Large intestine (tissue), 3 donors: ENCODE measurements at regions not wholly inside any gene's neighbourhood (a gene's known extent, or its start where the extent isn't known, plus 50 kb on each side); places are given as distances from the start of the nearest gene placed in this dataset.

Source experiments
- DNase-seq, 2 donors: peaks; one replicate each; pipeline versions ENCODE4 v3.0.0 to v3.0.0-alpha.2; 2013
- H3K27ac ChIP-seq: one replicate; pipeline ENCODE4 v1.5.1; 2013; ENCODE audit warnings: low read length
- H3K27me3 ChIP-seq: 2 replicates; pipeline ENCODE4 v1.6.1; 2013; ENCODE audit warnings: low read length; ENCODE audit not compliant: control insufficient read depth, insufficient read depth
- H3K36me3 ChIP-seq: 2 replicates; pipeline ENCODE4 v1.6.1; 2013; ENCODE audit warnings: low read length; ENCODE audit not compliant: control insufficient read depth, insufficient read depth
- H3K4me1 ChIP-seq: one replicate; pipeline ENCODE4 v1.6.1; 2013; ENCODE audit warnings: low read length; ENCODE audit not compliant: control insufficient read depth, insufficient read depth
- H3K4me3 ChIP-seq: one replicate; pipeline ENCODE4 v1.5.1; 2013; ENCODE audit warnings: low read length
- H3K9me3 ChIP-seq: one replicate; pipeline ENCODE4 v1.6.1; 2013; ENCODE audit warnings: mild to moderate bottlenecking, low read depth, low read length, moderate library complexity; ENCODE audit not compliant: control insufficient read depth
- WGBS: methylation state at CpG from one replicate; pipeline ENCODE4 v1.1.5; 2013; ENCODE audit warnings: low lambda C conversion rate; ENCODE audit not compliant: insufficient coverage; 5-methylcytosine and 5-hydroxymethylcytosine counted together

DNA sequence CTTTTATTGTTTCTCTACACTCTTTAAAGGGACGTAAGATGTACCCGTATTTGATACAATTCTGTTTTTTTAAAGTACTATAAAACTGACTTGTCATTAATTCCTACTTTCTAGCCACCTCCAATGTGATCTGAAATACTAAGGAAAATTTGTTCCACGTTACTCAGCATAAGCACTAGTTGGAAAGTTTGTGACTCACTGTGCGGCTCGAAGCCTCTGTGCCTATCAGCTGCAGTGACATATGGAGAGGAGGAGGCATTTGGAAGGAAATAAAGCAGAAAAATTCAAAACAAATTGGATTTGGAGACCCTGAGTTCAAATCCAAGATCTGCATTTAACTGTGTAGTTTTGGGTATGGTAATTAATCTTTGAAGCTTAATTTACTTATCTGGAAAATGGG, 339.3 kb downstream of the BRINP1 start:
- Histone ChIP-seq H3K27ac (no peak overlapping the region), H3K9me3 (peaks cover 3% of the 10 kb centered on the region), H3K4me1 (no peaks in the 10 kb centered on the region), H3K27me3 (no peaks in the 10 kb centered on the region), H3K4me3 (no peak overlapping the region), H3K36me3 (no peaks in the 10 kb centered on the region)
- WGBS, result 96% methylated on average over 3 of the region's 5 CpGs
- DNase-seq, result no peak

DNA sequence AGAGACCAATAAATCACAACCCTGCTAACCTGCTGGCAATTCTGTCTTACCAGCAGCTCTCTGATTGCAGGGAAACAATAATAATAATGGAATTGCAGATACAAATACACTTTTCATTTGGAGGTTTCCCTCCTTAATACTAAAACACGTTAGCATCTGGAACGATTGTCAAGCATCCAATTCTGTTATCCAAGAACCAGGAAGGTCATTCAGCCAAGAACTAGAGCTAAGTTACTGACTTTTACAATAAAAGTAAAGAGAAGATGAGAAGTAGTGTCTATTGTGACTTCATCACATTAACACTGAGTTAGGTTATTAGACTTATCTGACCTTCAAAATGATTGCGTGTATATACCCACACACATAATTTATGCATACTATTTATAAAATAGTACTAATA, 335.6 kb downstream of the BRINP1 start:
- Histone ChIP-seq H3K4me1 (no peaks in the 10 kb centered on the region), H3K9me3 (peaks cover 3% of the 10 kb centered on the region), H3K27ac (no peak overlapping the region), H3K36me3 (no peaks in the 10 kb centered on the region), H3K27me3 (no peaks in the 10 kb centered on the region), H3K4me3 (no peak overlapping the region)
- no peak for DNase-seq
- 92% methylated on average over 2 of the region's 3 CpGs for WGBS

DNA sequence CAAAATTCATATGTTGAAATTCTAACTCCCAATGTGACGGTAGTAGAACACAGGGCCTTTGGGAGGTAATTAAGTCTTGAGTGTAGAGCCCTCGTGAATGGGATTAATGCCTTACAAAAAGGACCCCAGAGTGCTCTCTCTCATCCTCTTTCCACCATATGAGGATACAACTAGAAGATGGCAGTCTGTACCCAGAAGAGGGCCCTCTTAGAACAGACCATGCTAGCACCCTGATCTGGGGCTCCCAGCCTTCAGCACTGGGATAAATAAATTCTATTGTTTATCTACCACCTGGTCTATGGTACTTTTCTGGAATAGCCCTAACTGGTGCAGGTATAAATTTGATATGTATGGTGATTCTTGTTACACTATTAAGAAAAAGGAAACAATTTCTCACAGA, 332.3 kb downstream of the BRINP1 start:
- WGBS, result no CpG with 5 or more reads among the region's 2 CpGs
- Histone ChIP-seq H3K9me3 (no peaks in the 10 kb centered on the region), H3K4me1 (no peaks in the 10 kb centered on the region), H3K27ac (no peak overlapping the region), H3K27me3 (no peaks in the 10 kb centered on the region), H3K36me3 (no peaks in the 10 kb centered on the region), H3K4me3 (no peak overlapping the region)
- DNase-seq, result no peak

DNA sequence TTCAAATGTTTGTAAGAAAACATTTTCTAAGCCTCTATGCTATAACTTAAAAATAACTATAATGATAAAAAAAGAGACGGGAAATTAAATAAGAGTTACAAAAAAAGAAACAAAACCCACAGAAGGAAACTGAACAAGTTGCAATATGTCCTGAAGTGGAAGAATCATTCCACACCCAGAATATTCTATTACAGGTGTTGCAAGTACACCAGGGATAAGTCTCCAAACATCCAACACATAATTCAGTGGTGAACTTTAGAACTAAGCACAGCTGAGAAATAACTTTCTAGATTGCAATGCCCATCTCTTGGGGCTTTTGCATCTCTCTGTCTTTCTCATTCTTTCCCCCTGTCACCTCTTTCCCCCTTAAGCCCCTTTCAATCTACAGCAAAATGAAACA, 325.2 kb downstream of the BRINP1 start:
- H3K27me3 ChIP-seq, result no peaks in the 10 kb centered on the region
- H3K36me3 ChIP-seq, result no peaks in the 10 kb centered on the region
- WGBS, result 100% methylated on average over 1 of the region's 1 CpG
- no peak overlapping the region for H3K27ac ChIP-seq
- H3K4me1 ChIP-seq, result no peaks in the 10 kb centered on the region
- H3K4me3 ChIP-seq, result no peak overlapping the region
- no peaks in the 10 kb centered on the region for H3K9me3 ChIP-seq
- no peak for DNase-seq

DNA sequence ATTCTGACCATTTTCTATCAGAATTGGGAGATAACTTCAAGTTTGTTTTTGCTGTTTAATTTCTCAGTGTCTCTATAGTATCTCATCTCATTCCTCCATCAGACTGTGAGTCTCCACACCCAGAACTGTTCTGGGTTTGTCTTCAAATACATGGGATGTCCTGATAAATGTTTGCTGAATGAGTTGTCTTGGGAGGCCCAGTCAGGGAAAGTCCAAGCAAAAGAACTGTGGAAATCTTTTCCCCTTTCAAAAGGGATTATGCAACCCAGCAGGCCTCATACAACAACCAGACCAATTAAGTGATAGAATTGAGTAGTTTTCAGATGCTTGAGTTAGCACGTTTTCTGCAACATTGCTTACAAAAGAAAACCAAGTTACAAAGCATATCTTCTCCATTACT, 324.4 kb downstream of the BRINP1 start:
- Histone ChIP-seq H3K27me3 (no peaks in the 10 kb centered on the region), H3K9me3 (no peaks in the 10 kb centered on the region), H3K4me3 (no peak overlapping the region), H3K27ac (no peak overlapping the region), H3K36me3 (no peaks in the 10 kb centered on the region), H3K4me1 (no peaks in the 10 kb centered on the region)
- DNase-seq, result no peak
- no CpG with 5 or more reads among the region's 1 CpG for WGBS

DNA sequence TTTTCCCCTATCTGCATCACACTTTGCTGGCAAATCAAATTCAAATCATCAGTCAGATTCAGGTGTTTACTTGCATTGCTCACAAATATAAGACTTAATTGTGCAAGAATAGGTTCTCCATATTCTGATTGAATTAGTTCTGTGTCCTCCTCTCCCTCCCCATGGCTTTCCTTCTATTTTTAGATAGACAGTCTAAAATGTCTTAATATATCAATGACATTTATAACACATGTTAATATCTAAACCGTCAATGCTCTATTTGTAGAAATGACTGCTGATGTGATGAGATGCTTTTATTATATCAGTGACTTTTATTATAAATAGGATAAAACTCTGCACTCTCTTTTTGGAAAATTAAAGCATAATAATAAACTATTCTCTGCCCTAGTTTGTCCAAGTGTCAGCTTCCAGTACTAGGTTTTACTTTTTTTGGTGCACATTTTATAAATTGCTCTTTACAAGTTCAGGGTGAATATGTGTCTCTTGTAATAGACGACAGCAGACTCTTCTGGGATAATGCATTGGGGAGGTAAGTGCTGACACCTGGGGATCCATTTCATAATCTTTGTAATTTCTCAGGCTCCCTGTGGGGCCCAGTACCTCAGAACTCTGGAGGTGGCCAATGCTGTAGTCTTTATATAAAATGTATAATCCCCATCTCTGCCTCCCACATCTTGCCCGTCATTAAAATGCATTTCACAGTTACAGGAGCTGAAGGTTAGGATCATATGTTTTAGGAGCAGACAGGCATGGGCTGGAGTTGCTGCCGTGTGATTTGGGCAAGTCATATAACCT, 321.5 kb downstream of the BRINP1 start:
- no peak overlapping the region for H3K27ac ChIP-seq
- no peaks in the 10 kb centered on the region for H3K27me3 ChIP-seq
- DNase-seq, result no peak
- no peaks in the 10 kb centered on the region for H3K4me1 ChIP-seq
- no peaks in the 10 kb centered on the region for H3K9me3 ChIP-seq
- 100% methylated on average over 1 of the region's 4 CpGs for WGBS
- no peaks in the 10 kb centered on the region for H3K36me3 ChIP-seq
- no peak overlapping the region for H3K4me3 ChIP-seq

DNA sequence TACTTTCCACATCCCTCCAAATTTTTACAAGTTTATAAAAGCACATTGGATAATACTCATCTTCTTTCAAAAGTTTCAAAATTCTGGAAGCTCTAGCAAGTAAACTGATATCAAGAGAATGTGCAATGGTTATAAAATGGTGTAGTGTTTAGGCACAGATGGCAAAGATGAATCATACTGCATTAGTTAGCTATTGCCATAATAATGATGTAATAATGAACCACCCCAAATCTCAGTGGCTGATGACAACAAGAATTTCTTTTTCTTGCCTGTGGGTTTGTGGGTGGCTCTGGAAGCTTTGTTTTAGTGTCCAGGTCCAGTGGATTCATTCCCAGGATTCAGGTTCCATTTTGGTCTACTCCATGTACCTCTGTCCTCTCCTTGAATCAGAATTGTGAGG, 319.0 kb downstream of the BRINP1 start:
- Histone ChIP-seq H3K9me3 (no peaks in the 10 kb centered on the region), H3K4me3 (no peak overlapping the region), H3K4me1 (no peaks in the 10 kb centered on the region), H3K27ac (no peak overlapping the region), H3K27me3 (no peaks in the 10 kb centered on the region), H3K36me3 (no peaks in the 10 kb centered on the region)
- no peak for DNase-seq

DNA sequence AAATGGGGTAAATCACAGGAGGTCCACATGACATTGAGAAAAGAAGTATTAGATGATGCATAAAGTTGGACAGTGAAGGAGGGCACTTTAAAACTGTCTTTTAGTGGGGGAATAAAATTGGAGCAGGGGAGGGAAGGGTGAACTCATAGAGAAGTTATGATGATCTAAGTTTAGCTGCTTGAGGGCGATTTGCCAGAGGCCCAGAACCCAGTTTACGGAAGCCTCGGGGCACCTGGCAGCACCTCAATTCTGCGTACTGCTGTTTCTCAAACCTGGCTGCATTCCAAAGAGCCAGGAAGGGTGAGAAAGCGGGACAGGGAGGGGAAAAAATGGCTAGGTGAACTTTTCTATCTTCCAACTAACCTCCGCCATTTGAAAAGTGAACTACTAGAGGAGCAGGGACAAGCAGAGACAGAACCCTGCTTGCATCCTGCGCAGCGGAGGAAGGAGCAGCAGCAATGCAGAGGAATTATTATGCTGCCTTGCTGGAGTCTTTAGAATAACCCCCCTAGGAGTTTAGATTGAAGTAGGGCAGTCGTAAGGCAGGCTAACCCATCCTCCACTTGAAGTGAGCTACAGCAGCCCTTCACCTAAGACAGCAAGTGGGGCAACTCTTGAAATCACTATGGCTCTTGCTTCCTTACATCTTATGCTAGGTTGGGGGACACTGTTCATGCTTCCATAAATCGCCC, 316.8 kb downstream of the BRINP1 start:
- H3K9me3 ChIP-seq, result no peaks in the 10 kb centered on the region
- 60% methylated on average over 1 of the region's 10 CpGs for WGBS
- no peaks in the 10 kb centered on the region for H3K4me1 ChIP-seq
- DNase-seq, result no peak
- no peak overlapping the region for H3K4me3 ChIP-seq
- H3K36me3 ChIP-seq, result no peaks in the 10 kb centered on the region
- no peak overlapping the region for H3K27ac ChIP-seq
- no peaks in the 10 kb centered on the region for H3K27me3 ChIP-seq

DNA sequence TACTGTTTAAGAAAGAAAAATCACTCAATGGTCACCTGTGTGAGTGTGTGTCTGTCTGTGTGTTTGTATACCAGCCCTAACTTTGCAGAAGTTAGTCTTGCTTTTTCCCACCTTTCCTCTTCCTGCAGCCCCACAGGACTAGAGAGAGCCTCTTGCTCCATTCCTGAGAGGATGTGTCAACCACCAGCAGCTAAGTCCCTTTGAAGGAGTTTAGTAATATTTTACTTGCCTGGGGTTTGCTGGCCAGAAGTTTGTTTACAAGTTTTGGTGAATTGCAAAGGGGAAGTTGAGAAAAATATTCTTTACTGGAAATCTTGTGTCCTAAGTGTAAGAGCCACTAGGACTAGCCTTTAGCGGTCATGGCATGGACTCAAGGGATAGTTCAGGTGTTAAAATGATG, 316.2 kb downstream of the BRINP1 start:
- H3K9me3 ChIP-seq, result no peaks in the 10 kb centered on the region
- H3K4me3 ChIP-seq, result no peak overlapping the region
- no CpG with 5 or more reads among the region's 1 CpG for WGBS
- H3K4me1 ChIP-seq, result no peaks in the 10 kb centered on the region
- no peak overlapping the region for H3K27ac ChIP-seq
- DNase-seq, result no peak
- H3K27me3 ChIP-seq, result no peaks in the 10 kb centered on the region
- H3K36me3 ChIP-seq, result no peaks in the 10 kb centered on the region

DNA sequence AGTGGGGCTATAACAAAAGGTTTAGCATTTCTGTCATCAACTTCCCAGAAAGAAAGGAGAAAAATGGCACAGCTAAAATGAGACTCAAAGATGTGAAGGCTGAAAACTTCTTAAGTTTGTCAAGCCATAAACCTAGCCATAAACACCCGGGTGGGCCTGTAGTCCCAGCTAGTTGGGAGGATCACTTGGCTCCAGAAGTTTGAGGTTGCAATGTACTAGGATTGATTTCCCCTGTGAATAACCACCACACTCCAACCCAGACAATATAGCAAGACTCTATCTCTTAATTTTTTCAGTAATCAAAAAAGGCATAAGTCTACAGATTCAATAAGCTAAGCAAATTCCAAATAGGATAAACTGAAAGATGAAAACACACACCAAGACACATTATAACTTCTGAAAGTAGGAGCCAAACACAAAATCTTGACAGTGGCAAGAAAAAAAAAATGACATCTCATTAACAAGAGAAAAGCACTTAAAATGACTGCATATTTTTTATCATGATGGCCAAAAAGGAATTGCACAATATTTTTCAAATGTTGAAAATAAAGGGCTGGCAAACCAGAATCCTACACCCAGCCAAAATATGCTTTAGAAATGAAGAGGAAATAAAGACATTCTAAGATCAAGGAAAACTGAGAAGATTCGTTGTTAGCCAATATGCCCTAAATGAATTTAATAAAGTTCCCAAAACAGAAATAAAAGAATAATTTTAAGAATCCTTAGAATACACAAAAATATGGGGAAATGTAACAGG, 308.4 kb downstream of the BRINP1 start:
- H3K4me1 ChIP-seq, result no peaks in the 10 kb centered on the region
- no peaks in the 10 kb centered on the region for H3K27me3 ChIP-seq
- no peaks in the 10 kb centered on the region for H3K36me3 ChIP-seq
- WGBS, result 100% methylated on average over 1 of the region's 2 CpGs
- no peaks in the 10 kb centered on the region for H3K9me3 ChIP-seq
- DNase-seq, result no peak
- no peak overlapping the region for H3K4me3 ChIP-seq
- H3K27ac ChIP-seq, result no peak overlapping the region
